GM23338 (cell line): ENCODE measurements at regions not wholly inside any gene's neighbourhood (a gene's known extent, or its start where the extent isn't known, plus 50 kb on each side); places are given as distances from the start of the nearest gene placed in this dataset.

Experiments used
- ATAC-seq: fragments of 200-7000 bp; cut with Tn5 transposase; 3 replicates; pipeline ENCODE4 v1.9.1; 2020
- DNase-seq: peaks from one replicate; pipeline ENCODE4 v3.0.0-alpha.2; 2015; ENCODE audit warnings: low spot score
- H2AFZ ChIP-seq: fragments of 200-600 bp; sonication (generic); 2 replicates; pipeline ENCODE4 v1.8.0; 2016; ENCODE audit warnings: antibody characterized with exemption, mild to moderate bottlenecking, moderate library complexity
- H3F3A ChIP-seq: fragments of 200-600 bp; sonication (generic); replicated peaks from 2 replicates; pipeline ENCODE4 v1.8.0; 2017; ENCODE audit warnings: antibody characterized with exemption, mixed run types, low read depth
- H3K27ac ChIP-seq: fragments of 200-600 bp; sonication (generic); 2 replicates; pipeline ENCODE4 v1.6.1; 2016; ENCODE audit warnings: low read depth
- H3K27me3 ChIP-seq: fragments of 200-600 bp; sonication (generic); 2 replicates; pipeline ENCODE4 v1.8.0; 2016; ENCODE audit warnings: mild to moderate bottlenecking, mixed run types, moderate library complexity; ENCODE audit not compliant: insufficient read depth
- H3K36me3 ChIP-seq: fragments of 200-600 bp; sonication (generic); 2 replicates; pipeline ENCODE4 v1.8.0; 2016; ENCODE audit warnings: mild to moderate bottlenecking; ENCODE audit not compliant: insufficient read depth
- H3K4me1 ChIP-seq: fragments of 200-600 bp; sonication (generic); 2 replicates; pipeline ENCODE4 v1.8.0; 2016; ENCODE audit warnings: mild to moderate bottlenecking, moderate library complexity; ENCODE audit not compliant: insufficient read depth
- H3K4me2 ChIP-seq: fragments of 200-600 bp; sonication (generic); 2 replicates; pipeline ENCODE4 v1.7.1; 2017; ENCODE audit warnings: mixed run types
- H3K4me3 ChIP-seq: fragments of 200-600 bp; sonication (generic); 2 replicates; pipeline ENCODE4 v1.6.1; 2016; ENCODE audit warnings: mixed run types
- H3K79me2 ChIP-seq: fragments of 200-600 bp; sonication (generic); replicated peaks from 2 replicates; pipeline ENCODE4 v1.8.0; 2017; ENCODE audit warnings: mild to moderate bottlenecking; ENCODE audit not compliant: insufficient read depth
- H3K9me2 ChIP-seq: fragments of 200-600 bp; sonication (generic); 2 replicates; pipeline ENCODE4 v1.8.0; 2017; ENCODE audit not compliant: insufficient read depth
- H4K20me1 ChIP-seq: fragments of 200-600 bp; sonication (generic); replicated peaks from 2 replicates; pipeline ENCODE4 v1.8.0; 2017; ENCODE audit warnings: mild to moderate bottlenecking; ENCODE audit not compliant: insufficient read depth
- H3K27ac Mint-ChIP-seq: 2 replicates; pipeline ENCODE4 v1.8.0; 2020; ENCODE audit warnings: inconsistent platforms, mild to moderate bottlenecking, moderate library complexity, mixed read lengths
- H3K27me3 Mint-ChIP-seq: 3 replicates; pipeline ENCODE4 v1.8.0; 2022; ENCODE audit warnings: low read depth, mild to moderate bottlenecking, moderate library complexity, mixed read lengths, inconsistent platforms; ENCODE audit not compliant: insufficient read depth, poor library complexity
- H3K36me3 Mint-ChIP-seq: 3 replicates; pipeline ENCODE4 v1.8.0; 2021; ENCODE audit warnings: low read depth, mild to moderate bottlenecking, inconsistent platforms, moderate library complexity, mixed read lengths
- H3K4me1 Mint-ChIP-seq: 3 replicates; pipeline ENCODE4 v1.8.0; 2020; ENCODE audit warnings: mild to moderate bottlenecking, inconsistent platforms, mixed read lengths
- H3K4me3 Mint-ChIP-seq: 3 replicates; pipeline ENCODE4 v1.8.0; 2021; ENCODE audit warnings: moderate library complexity, mild to moderate bottlenecking, inconsistent platforms, mixed read lengths
- H3K9me3 Mint-ChIP-seq: 3 replicates; pipeline ENCODE4 v1.8.0; 2020; ENCODE audit warnings: moderate library complexity, mild to moderate bottlenecking, inconsistent platforms, mixed read lengths
- CREB1 ChIP-seq: fragments of 250-450 bp; sonication (Bioruptor Pico); IDR thresholded peaks from 2 replicates; pipeline ENCODE4 v1.5.0; 2020; ENCODE audit warnings: low read depth, mild to moderate bottlenecking, moderate library complexity
- EZH2phosphoT487 ChIP-seq: fragments of 200-600 bp; sonication (generic); IDR thresholded peaks from one replicate; pipeline ENCODE4 v1.8.1; 2018; ENCODE audit warnings: antibody characterized with exemption; ENCODE audit not compliant: unreplicated experiment
- JUNB ChIP-seq: IDR thresholded peaks from one replicate; pipeline ENCODE4 v1.6.1; 2016; ENCODE audit warnings: antibody characterized with exemption; ENCODE audit not compliant: unreplicated experiment
- NANOG ChIP-seq: IDR thresholded peaks from 2 replicates; pipeline ENCODE4 v1.6.1; 2016; ENCODE audit warnings: antibody characterized with exemption, borderline replicate concordance
- ZNF114 ChIP-seq: fragments of 250-450 bp; sonication (Bioruptor Pico); IDR thresholded peaks from 2 replicates; pipeline ENCODE4 v1.5.0; 2020; ENCODE audit warnings: mild to moderate bottlenecking, moderate library complexity
- ZNF331 ChIP-seq: fragments of 250-450 bp; sonication (Bioruptor Pico); IDR thresholded peaks from 2 replicates; pipeline ENCODE4 v1.5.0; 2020; ENCODE audit warnings: low read depth, mild to moderate bottlenecking, moderate library complexity
- TF ChIP-seq, protein P1 (sequence below): fragments of 250-450 bp; sonication (Bioruptor Pico); IDR thresholded peaks from 2 replicates; pipeline ENCODE4 v1.5.0; 2020; ENCODE audit warnings: mild to moderate bottlenecking, moderate library complexity
- TF ChIP-seq, protein P2 (sequence below): IDR thresholded peaks from one replicate; pipeline ENCODE4 v1.6.1; 2018; ENCODE audit warnings: antibody characterized with exemption; ENCODE audit not compliant: unreplicated experiment
- TF ChIP-seq, protein P3 (sequence below), 2 experiments: fragments of 200-600 bp in 1 of 2; sonication (generic) in 1 of 2; conservative IDR thresholded peaks; 2 replicates each; pipeline versions ENCODE4 v1.5.1 to v1.6.1; 2016 to 2017; ENCODE audit warnings: antibody characterized with exemption in 2 of 2, low read depth in 2 of 2, mild to moderate bottlenecking in 2 of 2, moderate library complexity in 1 of 2
- TF ChIP-seq, protein P4 (sequence below): IDR thresholded peaks from 2 replicates; pipeline ENCODE4 v1.6.1; 2016; ENCODE audit warnings: antibody characterized with exemption

DNA sequence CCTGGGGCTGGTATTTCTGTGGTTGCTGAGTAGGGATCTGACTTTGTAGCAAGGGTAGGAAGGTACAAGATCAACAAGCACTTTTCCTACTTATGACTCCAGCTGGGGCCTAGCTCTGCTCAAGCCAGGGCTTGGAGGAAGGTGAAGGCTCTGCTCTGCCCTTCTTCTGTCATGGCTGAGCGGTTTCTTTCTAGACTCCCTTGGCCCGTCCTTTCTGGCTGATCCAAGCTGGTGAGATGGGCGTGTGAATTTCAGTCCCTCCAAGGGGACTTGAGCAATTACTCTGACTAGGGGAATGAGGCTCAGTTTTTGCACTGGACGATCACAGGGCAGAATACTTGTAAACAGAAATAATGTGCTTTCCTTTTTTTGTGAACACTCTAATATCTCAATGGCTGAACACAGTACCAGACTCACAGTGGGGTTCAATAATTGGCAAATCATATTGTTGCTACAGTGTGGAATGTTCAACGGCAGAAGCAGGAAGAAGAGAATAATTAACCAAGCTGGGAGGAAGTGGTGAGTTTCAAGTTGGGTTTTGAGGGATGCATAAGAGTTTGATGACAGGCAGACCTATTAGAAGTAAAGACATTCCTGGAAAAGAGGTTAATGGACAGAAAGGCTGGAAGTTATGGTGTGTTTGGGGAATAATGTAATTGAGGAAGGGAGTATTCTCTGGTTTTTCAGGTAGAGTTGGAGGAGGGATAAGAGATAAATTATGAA is 507.6 kb downstream of the MIAT start (continued):
- TF ChIP-seq, protein P1, sequence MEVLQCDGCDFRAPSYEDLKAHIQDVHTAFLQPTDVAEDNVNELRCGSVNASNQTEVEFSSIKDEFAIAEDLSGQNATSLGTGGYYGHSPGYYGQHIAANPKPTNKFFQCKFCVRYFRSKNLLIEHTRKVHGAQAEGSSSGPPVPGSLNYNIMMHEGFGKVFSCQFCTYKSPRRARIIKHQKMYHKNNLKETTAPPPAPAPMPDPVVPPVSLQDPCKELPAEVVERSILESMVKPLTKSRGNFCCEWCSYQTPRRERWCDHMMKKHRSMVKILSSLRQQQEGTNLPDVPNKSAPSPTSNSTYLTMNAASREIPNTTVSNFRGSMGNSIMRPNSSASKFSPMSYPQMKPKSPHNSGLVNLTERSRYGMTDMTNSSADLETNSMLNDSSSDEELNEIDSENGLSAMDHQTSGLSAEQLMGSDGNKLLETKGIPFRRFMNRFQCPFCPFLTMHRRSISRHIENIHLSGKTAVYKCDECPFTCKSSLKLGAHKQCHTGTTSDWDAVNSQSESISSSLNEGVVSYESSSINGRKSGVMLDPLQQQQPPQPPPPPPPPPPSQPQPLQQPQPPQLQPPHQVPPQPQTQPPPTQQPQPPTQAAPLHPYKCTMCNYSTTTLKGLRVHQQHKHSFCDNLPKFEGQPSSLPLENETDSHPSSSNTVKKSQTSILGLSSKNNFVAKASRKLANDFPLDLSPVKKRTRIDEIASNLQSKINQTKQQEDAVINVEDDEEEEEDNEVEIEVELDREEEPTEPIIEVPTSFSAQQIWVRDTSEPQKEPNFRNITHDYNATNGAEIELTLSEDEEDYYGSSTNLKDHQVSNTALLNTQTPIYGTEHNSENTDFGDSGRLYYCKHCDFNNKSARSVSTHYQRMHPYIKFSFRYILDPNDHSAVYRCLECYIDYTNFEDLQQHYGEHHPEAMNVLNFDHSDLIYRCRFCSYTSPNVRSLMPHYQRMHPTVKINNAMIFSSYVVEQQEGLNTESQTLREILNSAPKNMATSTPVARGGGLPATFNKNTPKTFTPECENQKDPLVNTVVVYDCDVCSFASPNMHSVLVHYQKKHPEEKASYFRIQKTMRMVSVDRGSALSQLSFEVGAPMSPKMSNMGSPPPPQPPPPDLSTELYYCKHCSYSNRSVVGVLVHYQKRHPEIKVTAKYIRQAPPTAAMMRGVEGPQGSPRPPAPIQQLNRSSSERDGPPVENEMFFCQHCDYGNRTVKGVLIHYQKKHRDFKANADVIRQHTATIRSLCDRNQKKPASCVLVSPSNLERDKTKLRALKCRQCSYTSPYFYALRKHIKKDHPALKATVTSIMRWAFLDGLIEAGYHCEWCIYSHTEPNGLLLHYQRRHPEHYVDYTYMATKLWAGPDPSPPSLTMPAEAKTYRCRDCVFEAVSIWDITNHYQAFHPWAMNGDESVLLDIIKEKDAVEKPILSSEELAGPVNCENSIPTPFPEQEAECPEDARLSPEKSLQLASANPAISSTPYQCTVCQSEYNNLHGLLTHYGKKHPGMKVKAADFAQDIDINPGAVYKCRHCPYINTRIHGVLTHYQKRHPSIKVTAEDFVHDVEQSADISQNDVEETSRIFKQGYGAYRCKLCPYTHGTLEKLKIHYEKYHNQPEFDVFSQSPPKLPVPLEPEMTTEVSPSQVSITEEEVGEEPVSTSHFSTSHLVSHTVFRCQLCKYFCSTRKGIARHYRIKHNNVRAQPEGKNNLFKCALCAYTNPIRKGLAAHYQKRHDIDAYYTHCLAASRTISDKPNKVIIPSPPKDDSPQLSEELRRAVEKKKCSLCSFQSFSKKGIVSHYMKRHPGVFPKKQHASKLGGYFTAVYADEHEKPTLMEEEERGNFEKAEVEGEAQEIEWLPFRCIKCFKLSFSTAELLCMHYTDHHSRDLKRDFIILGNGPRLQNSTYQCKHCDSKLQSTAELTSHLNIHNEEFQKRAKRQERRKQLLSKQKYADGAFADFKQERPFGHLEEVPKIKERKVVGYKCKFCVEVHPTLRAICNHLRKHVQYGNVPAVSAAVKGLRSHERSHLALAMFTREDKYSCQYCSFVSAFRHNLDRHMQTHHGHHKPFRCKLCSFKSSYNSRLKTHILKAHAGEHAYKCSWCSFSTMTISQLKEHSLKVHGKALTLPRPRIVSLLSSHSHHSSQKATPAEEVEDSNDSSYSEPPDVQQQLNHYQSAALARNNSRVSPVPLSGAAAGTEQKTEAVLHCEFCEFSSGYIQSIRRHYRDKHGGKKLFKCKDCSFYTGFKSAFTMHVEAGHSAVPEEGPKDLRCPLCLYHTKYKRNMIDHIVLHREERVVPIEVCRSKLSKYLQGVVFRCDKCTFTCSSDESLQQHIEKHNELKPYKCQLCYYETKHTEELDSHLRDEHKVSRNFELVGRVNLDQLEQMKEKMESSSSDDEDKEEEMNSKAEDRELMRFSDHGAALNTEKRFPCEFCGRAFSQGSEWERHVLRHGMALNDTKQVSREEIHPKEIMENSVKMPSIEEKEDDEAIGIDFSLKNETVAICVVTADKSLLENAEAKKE, result no peak
- no peak for TF ChIP-seq EZH2phosphoT487

DNA sequence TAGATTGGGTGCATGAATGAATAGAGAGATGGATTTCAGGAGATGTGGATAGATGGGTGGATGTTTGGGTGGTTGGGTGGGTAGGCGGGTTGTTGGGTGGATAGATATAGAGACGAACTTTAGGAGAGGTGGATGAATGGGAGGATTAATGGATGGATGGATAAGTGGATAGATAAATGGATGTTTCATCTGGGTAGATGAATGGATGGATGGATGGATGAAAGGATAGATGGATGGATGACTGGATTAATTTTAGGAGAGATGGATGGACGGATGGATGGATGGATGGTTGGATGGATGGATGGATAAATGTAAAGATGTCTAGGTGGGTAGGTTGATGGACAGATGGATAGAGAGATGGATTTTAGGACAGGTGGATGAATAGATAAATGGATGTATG is 511.3 kb downstream of the MIAT start:
- H3K9me2 ChIP-seq, result peaks cover 5% of the 10 kb centered on the region; the same call in 1 of the 2 replicates
- peaks cover 13% of the 10 kb centered on the region for H3K4me1 Mint-ChIP-seq
- no peaks in the 10 kb centered on the region for H3K36me3 ChIP-seq
- H3K27ac Mint-ChIP-seq, result no peak overlapping the region
- H3K27ac ChIP-seq, result no peak overlapping the region
- H3K4me3 ChIP-seq, result no peak overlapping the region
- no peaks in the 10 kb centered on the region for H3K79me2 ChIP-seq
- DNase-seq (no peak), ATAC-seq (no peak)
- peaks cover 6% of the 10 kb centered on the region for H3K27me3 Mint-ChIP-seq
- H4K20me1 ChIP-seq, result no peaks in the 10 kb centered on the region
- no peak overlapping the region for H2AFZ ChIP-seq
- peaks cover 11% of the 10 kb centered on the region for H3K4me1 ChIP-seq
- H3K36me3 Mint-ChIP-seq, result no peaks in the 10 kb centered on the region
- no peak overlapping the region for H3K4me2 ChIP-seq
- no peaks in the 10 kb centered on the region for H3K9me3 Mint-ChIP-seq
- H3K27me3 ChIP-seq, result no peaks in the 10 kb centered on the region
- no peak overlapping the region for H3K4me3 Mint-ChIP-seq
- no peaks in the 10 kb centered on the region for H3F3A ChIP-seq
- TF ChIP-seq CREB1 (no peak), JUNB (no peak), NANOG (no peak), ZNF114 (CRISPR knock-in tag) (no peak), ZNF331 (CRISPR knock-in tag) (no peak), EZH2phosphoT487 (no peak)
- TF ChIP-seq, protein P2, sequence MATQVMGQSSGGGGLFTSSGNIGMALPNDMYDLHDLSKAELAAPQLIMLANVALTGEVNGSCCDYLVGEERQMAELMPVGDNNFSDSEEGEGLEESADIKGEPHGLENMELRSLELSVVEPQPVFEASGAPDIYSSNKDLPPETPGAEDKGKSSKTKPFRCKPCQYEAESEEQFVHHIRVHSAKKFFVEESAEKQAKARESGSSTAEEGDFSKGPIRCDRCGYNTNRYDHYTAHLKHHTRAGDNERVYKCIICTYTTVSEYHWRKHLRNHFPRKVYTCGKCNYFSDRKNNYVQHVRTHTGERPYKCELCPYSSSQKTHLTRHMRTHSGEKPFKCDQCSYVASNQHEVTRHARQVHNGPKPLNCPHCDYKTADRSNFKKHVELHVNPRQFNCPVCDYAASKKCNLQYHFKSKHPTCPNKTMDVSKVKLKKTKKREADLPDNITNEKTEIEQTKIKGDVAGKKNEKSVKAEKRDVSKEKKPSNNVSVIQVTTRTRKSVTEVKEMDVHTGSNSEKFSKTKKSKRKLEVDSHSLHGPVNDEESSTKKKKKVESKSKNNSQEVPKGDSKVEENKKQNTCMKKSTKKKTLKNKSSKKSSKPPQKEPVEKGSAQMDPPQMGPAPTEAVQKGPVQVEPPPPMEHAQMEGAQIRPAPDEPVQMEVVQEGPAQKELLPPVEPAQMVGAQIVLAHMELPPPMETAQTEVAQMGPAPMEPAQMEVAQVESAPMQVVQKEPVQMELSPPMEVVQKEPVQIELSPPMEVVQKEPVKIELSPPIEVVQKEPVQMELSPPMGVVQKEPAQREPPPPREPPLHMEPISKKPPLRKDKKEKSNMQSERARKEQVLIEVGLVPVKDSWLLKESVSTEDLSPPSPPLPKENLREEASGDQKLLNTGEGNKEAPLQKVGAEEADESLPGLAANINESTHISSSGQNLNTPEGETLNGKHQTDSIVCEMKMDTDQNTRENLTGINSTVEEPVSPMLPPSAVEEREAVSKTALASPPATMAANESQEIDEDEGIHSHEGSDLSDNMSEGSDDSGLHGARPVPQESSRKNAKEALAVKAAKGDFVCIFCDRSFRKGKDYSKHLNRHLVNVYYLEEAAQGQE, result no peak
- TF ChIP-seq, protein P3, sequence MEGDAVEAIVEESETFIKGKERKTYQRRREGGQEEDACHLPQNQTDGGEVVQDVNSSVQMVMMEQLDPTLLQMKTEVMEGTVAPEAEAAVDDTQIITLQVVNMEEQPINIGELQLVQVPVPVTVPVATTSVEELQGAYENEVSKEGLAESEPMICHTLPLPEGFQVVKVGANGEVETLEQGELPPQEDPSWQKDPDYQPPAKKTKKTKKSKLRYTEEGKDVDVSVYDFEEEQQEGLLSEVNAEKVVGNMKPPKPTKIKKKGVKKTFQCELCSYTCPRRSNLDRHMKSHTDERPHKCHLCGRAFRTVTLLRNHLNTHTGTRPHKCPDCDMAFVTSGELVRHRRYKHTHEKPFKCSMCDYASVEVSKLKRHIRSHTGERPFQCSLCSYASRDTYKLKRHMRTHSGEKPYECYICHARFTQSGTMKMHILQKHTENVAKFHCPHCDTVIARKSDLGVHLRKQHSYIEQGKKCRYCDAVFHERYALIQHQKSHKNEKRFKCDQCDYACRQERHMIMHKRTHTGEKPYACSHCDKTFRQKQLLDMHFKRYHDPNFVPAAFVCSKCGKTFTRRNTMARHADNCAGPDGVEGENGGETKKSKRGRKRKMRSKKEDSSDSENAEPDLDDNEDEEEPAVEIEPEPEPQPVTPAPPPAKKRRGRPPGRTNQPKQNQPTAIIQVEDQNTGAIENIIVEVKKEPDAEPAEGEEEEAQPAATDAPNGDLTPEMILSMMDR (conservative IDR thresholded peaks at IDR 0.05; ENCODE audit: low read depth in 2 of 2), result no peak
- TF ChIP-seq, protein P4, sequence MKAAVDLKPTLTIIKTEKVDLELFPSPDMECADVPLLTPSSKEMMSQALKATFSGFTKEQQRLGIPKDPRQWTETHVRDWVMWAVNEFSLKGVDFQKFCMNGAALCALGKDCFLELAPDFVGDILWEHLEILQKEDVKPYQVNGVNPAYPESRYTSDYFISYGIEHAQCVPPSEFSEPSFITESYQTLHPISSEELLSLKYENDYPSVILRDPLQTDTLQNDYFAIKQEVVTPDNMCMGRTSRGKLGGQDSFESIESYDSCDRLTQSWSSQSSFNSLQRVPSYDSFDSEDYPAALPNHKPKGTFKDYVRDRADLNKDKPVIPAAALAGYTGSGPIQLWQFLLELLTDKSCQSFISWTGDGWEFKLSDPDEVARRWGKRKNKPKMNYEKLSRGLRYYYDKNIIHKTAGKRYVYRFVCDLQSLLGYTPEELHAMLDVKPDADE, result no peak
